ENCODE measurements at regions not wholly inside any gene's neighbourhood (a gene's known extent, or its start where the extent isn't known, plus 50 kb on each side); places are given as distances from the start of the nearest gene placed in this dataset.

GRCh38 chr16:55151561-55152305 is 172.3 kb upstream of the IRX6 start:
- H3K4me3 ChIP-seq (ENCODE audit: low read depth, low read length) = no peak overlapping the region
- TF ChIP-seq, protein P1, sequence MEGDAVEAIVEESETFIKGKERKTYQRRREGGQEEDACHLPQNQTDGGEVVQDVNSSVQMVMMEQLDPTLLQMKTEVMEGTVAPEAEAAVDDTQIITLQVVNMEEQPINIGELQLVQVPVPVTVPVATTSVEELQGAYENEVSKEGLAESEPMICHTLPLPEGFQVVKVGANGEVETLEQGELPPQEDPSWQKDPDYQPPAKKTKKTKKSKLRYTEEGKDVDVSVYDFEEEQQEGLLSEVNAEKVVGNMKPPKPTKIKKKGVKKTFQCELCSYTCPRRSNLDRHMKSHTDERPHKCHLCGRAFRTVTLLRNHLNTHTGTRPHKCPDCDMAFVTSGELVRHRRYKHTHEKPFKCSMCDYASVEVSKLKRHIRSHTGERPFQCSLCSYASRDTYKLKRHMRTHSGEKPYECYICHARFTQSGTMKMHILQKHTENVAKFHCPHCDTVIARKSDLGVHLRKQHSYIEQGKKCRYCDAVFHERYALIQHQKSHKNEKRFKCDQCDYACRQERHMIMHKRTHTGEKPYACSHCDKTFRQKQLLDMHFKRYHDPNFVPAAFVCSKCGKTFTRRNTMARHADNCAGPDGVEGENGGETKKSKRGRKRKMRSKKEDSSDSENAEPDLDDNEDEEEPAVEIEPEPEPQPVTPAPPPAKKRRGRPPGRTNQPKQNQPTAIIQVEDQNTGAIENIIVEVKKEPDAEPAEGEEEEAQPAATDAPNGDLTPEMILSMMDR (IDR thresholded peaks at IDR 0.05; ENCODE audit: insufficient read depth, low read length) = no peak
- no peak for DNase-seq (ENCODE audit: low read depth)

GRCh38 chr16:55152875-55153390 is 171.1 kb upstream of the IRX6 start:
- DNase-seq (ENCODE audit: low read depth) = no peak
- TF ChIP-seq, protein P1 (IDR thresholded peaks at IDR 0.05; ENCODE audit: insufficient read depth, low read length) = no peak
- no peak overlapping the region for H3K4me3 ChIP-seq (ENCODE audit: low read depth, low read length)

DNA sequence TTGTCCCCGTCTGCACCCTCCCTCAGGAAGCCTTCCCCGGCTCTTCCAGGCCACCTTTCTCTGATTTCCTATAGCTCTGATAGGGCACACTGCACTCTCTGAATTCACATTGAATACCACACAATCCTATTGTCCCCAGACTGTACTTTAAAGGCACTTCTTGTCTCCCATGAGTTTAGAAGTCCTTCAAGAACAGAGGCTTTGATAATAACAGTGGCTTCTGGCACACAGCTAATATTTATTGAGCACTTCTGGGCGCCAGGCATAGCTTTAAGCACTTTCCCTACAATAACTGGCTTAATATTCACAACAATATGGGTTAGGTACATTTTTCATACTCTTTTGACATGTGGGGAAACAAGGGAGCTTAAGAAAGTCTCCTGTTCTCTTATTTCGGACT is 169.7 kb upstream of the IRX6 start:
- TF ChIP-seq, protein P1 (IDR thresholded peaks at IDR 0.05; ENCODE audit: insufficient read depth, low read length) = no peak
- no peak overlapping the region for H3K4me3 ChIP-seq (ENCODE audit: low read depth, low read length)
- DNase-seq (ENCODE audit: low read depth) = no peak

DNA sequence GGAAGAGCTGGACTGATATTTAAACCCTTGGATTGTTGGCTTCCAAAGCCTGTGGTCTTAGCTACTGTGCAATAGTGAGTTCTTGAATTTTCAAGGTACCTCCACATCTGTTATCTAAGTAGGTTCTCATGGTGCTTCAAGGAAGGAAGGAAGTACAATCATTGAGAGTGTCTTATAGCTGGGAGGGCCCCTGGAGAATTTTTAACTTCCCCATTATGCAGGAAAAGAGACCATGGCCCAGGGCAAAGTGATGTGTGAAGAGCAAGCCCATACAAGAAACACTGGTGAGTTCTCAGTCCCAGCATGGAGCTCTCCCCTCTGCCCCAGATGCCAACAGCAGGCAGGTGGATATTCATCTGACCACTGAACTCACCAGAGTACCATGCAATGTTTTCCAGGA is 169.0 kb upstream of the IRX6 start:
- DNase-seq (ENCODE audit: low read depth) = no peak
- TF ChIP-seq, protein P1 (IDR thresholded peaks at IDR 0.05; ENCODE audit: insufficient read depth, low read length) = no peak
- H3K4me3 ChIP-seq (ENCODE audit: low read depth, low read length) = no peak overlapping the region

- no peak overlapping the region for H3K4me3 ChIP-seq (ENCODE audit: low read depth, low read length)
- no peak for DNase-seq (ENCODE audit: low read depth)
- TF ChIP-seq, protein P1 (IDR thresholded peaks at IDR 0.05; ENCODE audit: insufficient read depth, low read length) = no peak
Measured at GRCh38 chr16:55155815-55156214, 168.2 kb upstream of the IRX6 start.

DNA sequence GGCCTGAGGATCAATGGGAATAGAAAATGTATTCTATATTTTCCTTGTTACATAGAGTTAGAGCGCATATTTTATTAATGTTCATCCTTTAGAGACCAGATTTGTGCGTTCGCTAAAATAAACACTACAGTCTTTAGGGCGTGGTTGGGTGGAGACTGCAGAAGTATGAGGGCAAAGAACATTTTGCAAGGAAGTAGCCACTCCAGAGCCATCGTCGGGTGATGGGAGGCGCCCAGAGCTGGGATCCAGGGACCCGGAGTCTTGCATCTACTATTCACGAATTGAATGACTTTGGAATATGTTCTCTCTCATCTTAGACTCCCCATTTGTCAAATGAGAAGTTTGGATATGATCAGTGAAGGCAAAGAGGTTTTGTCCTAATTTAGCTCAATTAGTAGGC is 154.2 kb upstream of the IRX6 start:
- TF ChIP-seq, protein P1 (IDR thresholded peaks at IDR 0.05; ENCODE audit: insufficient read depth, low read length) = no peak
- no peak overlapping the region for H3K4me3 ChIP-seq (ENCODE audit: low read depth, low read length)
- DNase-seq (ENCODE audit: low read depth) = no peak

Measured in fibroblast of the aortic adventitia (primary cell).